AG09319 (cell line): ENCODE measurements at regions not wholly inside any gene's neighbourhood (a gene's known extent, or its start where the extent isn't known, plus 50 kb on each side); places are given as distances from the start of the nearest gene placed in this dataset.

Source experiments
- DNase-seq: peaks from one replicate; pipeline ENCODE4 v3.0.0-alpha.2; 2010; ENCODE audit warnings: low read depth; ENCODE audit errors: extremely low read depth
- CTCF ChIP-seq: IDR thresholded peaks from 2 replicates; pipeline ENCODE4 v1.5.1; 2011; ENCODE audit warnings: low read depth, mild to moderate bottlenecking, inconsistent platforms, low read length, moderate library complexity

GRCh38 chr3:66121318-66121717 lies 82.6 kb upstream of the MAGI1 start:
- TF ChIP-seq CTCF: no peak
- DNase-seq: no peak

DNA sequence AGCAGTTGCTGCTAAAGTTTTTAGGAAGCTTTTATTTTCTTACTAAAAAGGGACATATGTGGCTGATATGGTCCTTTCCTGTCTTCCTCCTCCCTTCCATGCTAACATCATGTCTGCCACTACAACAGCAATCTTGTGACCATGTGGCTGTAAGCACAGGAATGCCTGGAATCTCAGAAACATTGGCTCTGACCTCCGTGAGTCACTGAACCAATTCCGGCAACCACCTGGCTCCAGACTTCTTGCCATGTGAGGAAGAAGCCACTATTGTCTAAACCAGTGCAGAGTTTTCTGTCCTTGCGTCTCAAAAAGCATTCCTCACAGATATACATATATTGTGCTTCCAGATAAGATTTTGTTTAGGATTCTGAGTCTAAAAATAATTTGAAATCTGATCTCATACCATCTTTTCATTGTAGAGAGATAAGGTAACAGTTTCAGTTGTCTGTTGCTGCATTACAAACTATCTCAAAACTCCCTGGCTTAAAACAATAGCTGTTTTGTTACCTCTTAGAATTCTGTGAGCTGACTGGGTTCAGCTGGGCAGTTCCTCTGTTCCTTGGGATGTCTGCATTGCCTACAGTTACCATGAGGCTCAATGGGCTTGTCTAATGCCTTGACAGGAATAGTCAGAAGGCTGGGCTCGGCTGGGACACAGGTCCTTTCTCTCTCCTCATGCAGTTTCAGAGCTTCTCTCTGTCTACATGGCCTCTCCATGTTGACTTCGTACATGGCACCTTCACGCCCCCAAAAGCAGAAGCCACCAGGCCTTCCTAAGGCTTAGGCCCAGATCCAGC lies 77.3 kb upstream of the MAGI1 start:
- peak; percentile 59 for DNase-seq

DNA sequence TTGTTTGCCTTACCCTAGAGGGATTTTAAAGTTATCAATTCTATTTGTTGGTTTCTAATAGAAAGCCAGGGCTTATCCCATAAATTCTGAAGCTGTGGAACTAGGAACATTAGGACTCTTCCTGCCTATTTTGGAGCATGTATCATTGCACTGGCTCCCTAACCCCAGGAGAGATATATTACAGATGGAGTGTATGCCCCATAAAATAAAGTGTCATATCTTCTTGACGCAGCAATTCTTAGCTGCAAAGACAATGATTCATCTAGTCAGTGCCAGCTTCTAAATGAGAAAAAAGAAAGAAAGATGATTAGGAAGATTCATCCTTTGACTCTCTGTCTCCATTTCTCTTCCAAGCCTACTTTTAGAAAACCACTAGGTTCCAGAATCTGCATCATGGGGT lies 74.8 kb upstream of the MAGI1 start:
- no peak for TF ChIP-seq CTCF
- no peak for DNase-seq

More for the DNA sequence above, 77.3 kb upstream of the MAGI1 start:
- no peak for TF ChIP-seq CTCF

GRCh38 chr3:66110840-66111239 lies 72.1 kb upstream of the MAGI1 start:
- DNase-seq: no peak

DNA sequence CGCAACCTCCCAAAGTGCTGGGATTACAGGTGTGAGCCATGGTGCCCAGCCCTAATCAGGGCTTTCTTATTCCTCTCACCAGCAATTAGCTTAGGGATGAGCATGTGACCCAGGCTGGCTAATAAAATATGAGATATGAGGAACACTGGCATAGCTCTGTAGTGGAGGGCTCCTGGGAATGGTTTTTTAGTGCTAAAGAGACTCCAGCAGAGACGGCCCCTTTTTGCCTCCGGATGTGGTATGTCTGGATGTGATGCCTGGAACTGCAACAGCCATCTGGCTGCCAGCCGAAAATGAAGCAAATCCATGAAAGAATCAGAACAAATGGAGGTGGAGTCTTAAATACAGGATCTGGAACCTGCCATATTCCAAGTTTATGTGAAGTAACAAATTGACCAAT lies 69.1 kb upstream of the MAGI1 start:
- peak; percentile 51 for DNase-seq
- no peak for TF ChIP-seq CTCF

More at GRCh38 chr3:66110840-66111239, 72.1 kb upstream of the MAGI1 start:
- TF ChIP-seq CTCF: no peak

GRCh38 chr3:66106788-66107187 lies 68.1 kb upstream of the MAGI1 start:
- no peak for DNase-seq
- TF ChIP-seq CTCF: no peak

DNA sequence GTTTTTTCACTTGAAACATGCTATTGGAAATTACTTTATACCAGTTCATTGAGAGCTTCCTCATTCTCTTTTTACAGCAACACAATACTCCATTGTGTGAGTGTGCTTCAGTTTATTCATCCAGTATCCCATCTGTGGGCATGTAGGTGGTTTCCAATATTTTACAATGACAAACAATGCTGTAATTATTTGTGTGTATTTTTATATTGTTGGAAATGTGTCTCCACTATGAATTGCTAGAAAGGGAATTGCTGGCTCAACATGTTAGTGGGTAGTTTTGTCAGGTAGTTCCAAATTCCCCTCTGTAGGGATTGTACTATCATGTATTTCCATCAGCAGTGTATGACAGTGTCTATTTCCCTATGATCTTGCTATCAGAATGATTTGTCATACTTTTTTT lies 65.8 kb upstream of the MAGI1 start:
- DNase-seq: no peak
- no peak for TF ChIP-seq CTCF
